ENCODE measurements at regions not wholly inside any gene's neighbourhood (a gene's known extent, or its start where the extent isn't known, plus 50 kb on each side); places are given as distances from the start of the nearest gene placed in this dataset.

DNA sequence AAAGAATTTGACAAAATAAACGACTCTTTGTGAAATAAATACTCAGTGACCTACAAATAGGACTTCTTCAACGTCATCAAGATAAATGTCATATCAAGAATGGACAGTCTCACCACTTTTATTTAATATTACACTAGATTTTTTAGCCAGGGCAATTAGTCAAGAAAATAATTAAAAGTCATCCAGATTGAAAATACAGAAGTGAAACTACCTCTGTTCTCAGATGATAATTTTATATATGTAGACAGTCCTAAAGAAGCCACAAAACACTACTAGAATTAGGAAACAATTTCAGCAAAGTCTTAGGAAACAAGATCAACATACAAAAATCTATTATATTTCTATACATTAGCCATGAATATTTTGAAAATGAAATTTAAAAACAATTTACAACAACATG is 689.6 kb upstream of the SEL1L start:
- Histone ChIP-seq H3K79me2 (no peaks in the 10 kb centered on the region), H2AFZ (no peak overlapping the region), H3K9me3 (ENCODE audit: low read depth) (no peaks in the 10 kb centered on the region), H4K20me1 (ENCODE audit: insufficient read depth, poor library complexity, severe bottlenecking) (no peaks in the 10 kb centered on the region), H3K36me3 (replicated peaks; ENCODE audit: insufficient read depth, low read depth) (no peaks in the 10 kb centered on the region), H3K9me2 (replicated peaks; ENCODE audit: insufficient read depth) (no peaks in the 10 kb centered on the region), H3K4me2 (no peak overlapping the region), H3K27ac (no peak overlapping the region), H3K4me1 (ENCODE audit: insufficient read depth) (no peaks in the 10 kb centered on the region), H3K4me3 (no peak overlapping the region), H3K27me3 (no peaks in the 10 kb centered on the region)
- TF ChIP-seq EZH2 (IDR thresholded peaks at IDR 0.05; ENCODE audit: borderline replicate concordance) (no peak), CTCF (IDR thresholded peaks at IDR 0.05; ENCODE audit: poor library complexity) (no peak)
- DNase-seq (ENCODE audit: low spot score) = no peak
- 68% methylated on average over 2 of the region's 2 CpGs for WGBS (ENCODE audit: low lambda C conversion rate, missing lambda C conversion rate)

DNA sequence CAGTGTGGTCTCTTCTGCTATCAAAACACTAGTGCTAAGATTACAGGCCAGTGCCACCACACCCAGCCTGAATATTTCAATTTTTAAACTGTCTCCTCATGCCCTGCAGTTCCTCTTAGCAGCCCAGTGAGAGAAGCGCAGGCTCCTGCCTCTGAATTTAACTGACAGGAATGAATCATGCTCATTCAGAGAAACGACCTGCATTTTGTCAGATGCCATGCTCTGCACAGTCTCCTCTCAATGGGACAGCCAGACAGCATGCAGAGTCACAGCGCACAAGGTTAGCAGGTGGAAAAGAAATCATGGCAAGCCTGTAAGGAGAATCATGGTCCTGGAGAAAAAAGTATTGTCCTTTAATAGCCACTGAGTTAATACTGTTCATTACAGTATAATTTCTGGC is 691.0 kb upstream of the SEL1L start:
- Histone ChIP-seq H3K27ac (no peak overlapping the region), H3K79me2 (no peaks in the 10 kb centered on the region), H3K9me3 (ENCODE audit: low read depth) (no peaks in the 10 kb centered on the region), H2AFZ (no peak overlapping the region), H3K36me3 (replicated peaks; ENCODE audit: insufficient read depth, low read depth) (no peaks in the 10 kb centered on the region), H3K4me3 (no peak overlapping the region), H3K4me2 (no peak overlapping the region), H3K4me1 (ENCODE audit: insufficient read depth) (no peaks in the 10 kb centered on the region), H3K9me2 (replicated peaks; ENCODE audit: insufficient read depth) (no peaks in the 10 kb centered on the region), H3K27me3 (no peaks in the 10 kb centered on the region), H4K20me1 (ENCODE audit: insufficient read depth, poor library complexity, severe bottlenecking) (no peaks in the 10 kb centered on the region)
- WGBS (ENCODE audit: low lambda C conversion rate, missing lambda C conversion rate) = 61% methylated on average over 3 of the region's 3 CpGs
- TF ChIP-seq CTCF (IDR thresholded peaks at IDR 0.05; ENCODE audit: poor library complexity) (no peak), EZH2phosphoT487 (IDR thresholded peaks at IDR 0.05; ENCODE audit: low read depth, severe bottlenecking, unreplicated experiment) (no peak), EZH2 (IDR thresholded peaks at IDR 0.05; ENCODE audit: borderline replicate concordance) (no peak)
- no peak for DNase-seq (ENCODE audit: low spot score)

GRCh38 chr14:82230748-82231147 is 697.1 kb upstream of the SEL1L start:
- WGBS (ENCODE audit: low lambda C conversion rate, missing lambda C conversion rate) = 41% methylated on average over 3 of the region's 3 CpGs
- Histone ChIP-seq H3K79me2 (no peaks in the 10 kb centered on the region), H3K27ac (no peak overlapping the region), H3K4me1 (ENCODE audit: insufficient read depth) (no peaks in the 10 kb centered on the region), H3K36me3 (replicated peaks; ENCODE audit: insufficient read depth, low read depth) (no peaks in the 10 kb centered on the region), H3K4me3 (no peak overlapping the region), H3K4me2 (no peak overlapping the region), H3K9me3 (ENCODE audit: low read depth) (no peaks in the 10 kb centered on the region), H3K27me3 (no peaks in the 10 kb centered on the region), H2AFZ (no peak overlapping the region), H3K9me2 (replicated peaks; ENCODE audit: insufficient read depth) (no peaks in the 10 kb centered on the region), H4K20me1 (ENCODE audit: insufficient read depth, poor library complexity, severe bottlenecking) (no peaks in the 10 kb centered on the region)
- TF ChIP-seq CTCF (IDR thresholded peaks at IDR 0.05; ENCODE audit: poor library complexity) (no peak), EZH2 (IDR thresholded peaks at IDR 0.05; ENCODE audit: borderline replicate concordance) (no peak), EZH2phosphoT487 (IDR thresholded peaks at IDR 0.05; ENCODE audit: low read depth, severe bottlenecking, unreplicated experiment) (no peak)
- DNase-seq (ENCODE audit: low spot score) = no peak

GRCh38 chr14:82238649-82239048 is 705.0 kb upstream of the SEL1L start:
- Histone ChIP-seq H2AFZ (no peak overlapping the region), H3K4me2 (no peak overlapping the region), H3K4me3 (no peak overlapping the region), H3K27ac (no peak overlapping the region), H3K4me1 (ENCODE audit: insufficient read depth) (no peaks in the 10 kb centered on the region), H3K36me3 (replicated peaks; ENCODE audit: insufficient read depth, low read depth) (no peaks in the 10 kb centered on the region), H4K20me1 (ENCODE audit: insufficient read depth, poor library complexity, severe bottlenecking) (no peaks in the 10 kb centered on the region), H3K9me2 (replicated peaks; ENCODE audit: insufficient read depth) (no peaks in the 10 kb centered on the region), H3K9me3 (ENCODE audit: low read depth) (no peaks in the 10 kb centered on the region), H3K79me2 (no peaks in the 10 kb centered on the region), H3K27me3 (no peaks in the 10 kb centered on the region)
- 64% methylated on average over 2 of the region's 2 CpGs for WGBS (ENCODE audit: low lambda C conversion rate, missing lambda C conversion rate)
- DNase-seq (ENCODE audit: low spot score) = no peak
- TF ChIP-seq CTCF (IDR thresholded peaks at IDR 0.05; ENCODE audit: poor library complexity) (no peak), EZH2 (IDR thresholded peaks at IDR 0.05; ENCODE audit: borderline replicate concordance) (no peak), EZH2phosphoT487 (IDR thresholded peaks at IDR 0.05; ENCODE audit: low read depth, severe bottlenecking, unreplicated experiment) (no peak)
